LNCaP clone FGC (cell line): ENCODE measurements at regions not wholly inside any gene's neighbourhood (a gene's known extent, or its start where the extent isn't known, plus 50 kb on each side); places are given as distances from the start of the nearest gene placed in this dataset.
A peak's percentile ranks its signal among the peaks of the same experiment; 100 is the strongest.

ENCODE experiments used
- DNase-seq: peaks from one replicate; pipeline ENCODE4 v3.0.0-alpha.2; 2011; ENCODE audit warnings: low read depth
- H3K4me3 ChIP-seq: 2 replicates; pipeline ENCODE4 v1.5.1; 2011; ENCODE audit warnings: mild to moderate bottlenecking, low read depth, low read length, control low read depth
- CTCF ChIP-seq: IDR thresholded peaks from 2 replicates; pipeline ENCODE4 v1.5.1; 2012; ENCODE audit warnings: mild to moderate bottlenecking; ENCODE audit not compliant: control insufficient read depth, insufficient read depth; ENCODE audit errors: extremely low read depth

- DNase-seq = no peak
- no peak overlapping the region for H3K4me3 ChIP-seq
- TF ChIP-seq CTCF = peak; percentile 43; the same call in 1 of the 2 replicates
Measured at GRCh38 chr14:53412819-53413675, 259.9 kb upstream of the DDHD1 start.

DNA sequence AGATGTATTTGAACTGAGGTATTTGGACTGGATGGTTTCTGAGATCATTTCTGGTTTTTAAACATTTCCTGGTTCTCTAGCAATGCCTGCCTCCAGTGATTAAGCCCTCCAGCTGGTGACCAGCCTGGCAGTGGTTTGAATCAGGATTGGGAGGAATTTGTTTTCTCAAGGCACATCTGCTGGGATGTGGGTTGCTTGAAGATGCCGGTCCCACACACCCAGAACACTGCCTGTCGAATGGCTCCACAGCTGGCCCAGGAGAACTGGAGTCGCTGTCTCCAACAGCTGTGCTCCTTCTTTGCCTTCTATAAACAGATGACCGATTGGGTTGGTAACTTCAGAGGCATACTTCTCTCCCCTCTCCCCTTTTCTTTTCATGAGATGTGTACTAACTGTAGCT lies 258.0 kb upstream of the DDHD1 start:
- no peak overlapping the region for H3K4me3 ChIP-seq
- no peak for DNase-seq
- no peak for TF ChIP-seq CTCF

DNA sequence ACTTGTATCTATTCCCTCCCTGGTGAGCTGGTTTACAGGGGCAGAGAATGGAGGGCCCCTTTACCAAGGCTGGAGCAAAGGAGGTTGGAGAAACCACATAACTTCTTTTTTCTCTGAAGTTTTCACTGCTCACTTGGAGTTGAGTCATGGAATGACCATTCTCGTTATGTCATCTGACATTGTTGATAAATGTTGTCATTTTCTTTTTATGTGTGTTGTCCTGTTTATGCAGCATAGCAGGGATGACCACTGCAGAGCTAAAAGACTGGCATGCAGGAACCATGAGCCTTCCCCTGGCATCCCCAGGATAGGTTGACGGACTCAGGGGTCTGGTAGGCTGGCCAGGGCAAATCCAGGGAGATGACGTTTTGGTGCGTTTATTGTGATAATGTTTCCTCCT lies 256.8 kb upstream of the DDHD1 start:
- DNase-seq = no peak

DNA sequence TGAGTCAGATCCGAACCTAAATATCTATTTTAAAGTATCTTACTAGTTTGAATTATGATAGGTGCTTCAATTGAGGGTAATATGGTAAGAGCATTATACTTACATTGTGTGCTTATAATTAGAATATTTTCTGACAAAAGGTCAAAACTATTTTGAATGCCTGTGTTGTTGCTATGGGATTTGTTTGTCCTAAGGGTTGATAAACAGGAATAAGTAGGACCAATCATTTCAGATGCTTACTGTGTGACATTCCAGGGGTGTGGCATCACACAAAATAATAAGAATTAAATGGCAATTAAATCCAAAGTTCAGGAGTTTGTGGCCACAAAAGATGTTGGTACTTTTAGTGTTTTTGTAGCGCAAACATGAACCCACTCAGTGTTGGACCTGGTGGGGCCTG lies 256.2 kb upstream of the DDHD1 start:
- no peak overlapping the region for H3K4me3 ChIP-seq
- DNase-seq = no peak
- TF ChIP-seq CTCF = no peak

More for the DNA sequence above, 256.8 kb upstream of the DDHD1 start:
- H3K4me3 ChIP-seq = no peak overlapping the region
- TF ChIP-seq CTCF = no peak

- no peak for DNase-seq
- TF ChIP-seq CTCF = no peak
- no peak overlapping the region for H3K4me3 ChIP-seq
Measured at GRCh38 chr14:53408175-53408879, 255.2 kb upstream of the DDHD1 start.

DNA sequence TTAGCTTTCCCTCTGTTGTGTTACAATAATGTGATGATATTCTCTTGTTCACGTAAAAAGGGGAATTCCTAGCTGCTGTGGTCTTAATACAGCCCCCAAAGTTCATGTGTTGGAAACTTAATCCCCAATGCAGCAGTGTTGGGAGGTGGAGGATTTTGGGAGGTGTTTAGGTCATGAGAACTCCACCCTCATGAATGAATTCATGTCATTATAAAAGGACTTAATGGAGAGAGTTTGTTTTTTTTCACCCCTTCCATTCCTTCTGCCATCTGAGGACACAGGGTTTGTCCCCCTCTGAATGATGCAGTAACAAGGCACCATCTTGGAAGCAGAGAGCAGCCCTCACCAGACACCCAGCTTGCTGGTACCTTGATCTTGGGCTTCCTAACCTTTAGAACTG lies 253.4 kb upstream of the DDHD1 start:
- TF ChIP-seq CTCF = no peak
- no peak overlapping the region for H3K4me3 ChIP-seq
- no peak for DNase-seq
